Peyer's patch (tissue), 4 donors: ENCODE measurements at regions not wholly inside any gene's neighbourhood (a gene's known extent, or its start where the extent isn't known, plus 50 kb on each side); places are given as distances from the start of the nearest gene placed in this dataset.

Experiments
- DNase-seq, 3 donors: peaks; one replicate each; pipeline ENCODE4 v3.0.0-alpha.2; 2017 to 2019
- H3K27ac ChIP-seq, 4 donors: fragments of 200-600 bp; sonication (generic); one replicate each; pipeline ENCODE4 v1.5.1; 2016 to 2019
- H3K27me3 ChIP-seq, 2 donors: fragments of 200-600 bp; sonication (generic); one replicate each; pipeline ENCODE4 v1.5.1; 2019
- H3K36me3 ChIP-seq, 3 donors: fragments of 200-600 bp; sonication (generic); one replicate each; pipeline ENCODE4 v1.5.1; 2016 to 2019
- H3K4me1 ChIP-seq, 4 donors: fragments of 200-600 bp; sonication (generic); one replicate each; pipeline ENCODE4 v1.5.1; 2016 to 2019
- H3K4me3 ChIP-seq, 4 donors: fragments of 200-600 bp; sonication (generic); 1 replicate in 3 of 4; 2 replicates in 1 of 4; pipeline ENCODE4 v1.5.1; 2016 to 2019; ENCODE audit warnings: mild to moderate bottlenecking in 1 of 4
- H3K9me3 ChIP-seq, 4 donors: fragments of 200-600 bp; sonication (generic); one replicate each; pipeline ENCODE4 v1.5.1; 2016 to 2019; ENCODE audit warnings: mild to moderate bottlenecking in 1 of 4
- CTCF ChIP-seq, 6 experiments: fragments of 450-650 bp in 4 of 6; fragments of 200-600 bp in 2 of 6; sonication (generic) in 1 of 6; IDR thresholded peaks; one replicate each; pipeline ENCODE4 v1.5.1; 2017 to 2019; ENCODE audit warnings: antibody characterized with exemption in 6 of 6, mild to moderate bottlenecking in 3 of 6, moderate library complexity in 1 of 6
- POLR2A ChIP-seq, 2 donors: fragments of 450-650 bp; IDR thresholded peaks; one replicate each; pipeline ENCODE4 v1.5.1; 2017; ENCODE audit warnings: antibody characterized with exemption in 2 of 2, mild to moderate bottlenecking in 2 of 2, moderate library complexity in 2 of 2

GRCh38 chr4:156662921-156663320 is 308.7 kb downstream of the PDGFC start:
- H3K27ac ChIP-seq = no peak overlapping the region
- H3K4me3 ChIP-seq = no peak overlapping the region
- no peaks in the 10 kb centered on the region for H3K36me3 ChIP-seq
- H3K27me3 ChIP-seq = no peaks in the 10 kb centered on the region
- no peaks in the 10 kb centered on the region for H3K9me3 ChIP-seq
- no peaks in the 10 kb centered on the region for H3K4me1 ChIP-seq
- no peak for DNase-seq
- TF ChIP-seq CTCF (IDR thresholded peaks at IDR 0.05) (no peak), POLR2A (IDR thresholded peaks at IDR 0.05) (no peak)

DNA sequence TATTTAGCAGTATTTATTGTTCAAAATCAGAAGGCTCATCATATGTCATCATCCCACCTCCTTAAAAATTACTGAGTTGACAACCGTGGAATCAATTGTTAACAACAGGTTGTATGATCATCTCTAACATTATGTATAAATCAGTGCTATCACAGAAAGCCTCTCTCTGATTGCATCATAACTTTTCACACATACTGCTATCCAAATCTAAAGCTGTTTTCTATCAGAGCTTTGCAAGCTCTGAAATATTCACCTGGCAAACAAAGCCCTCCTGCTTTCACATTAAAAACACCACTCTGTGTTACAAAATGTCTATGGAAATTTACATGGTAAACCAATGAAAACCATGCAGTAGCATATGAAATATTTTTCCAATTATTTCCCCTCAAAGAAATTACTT is 310.0 kb downstream of the PDGFC start:
- H3K9me3 ChIP-seq = no peaks in the 10 kb centered on the region
- H3K27ac ChIP-seq = no peak overlapping the region
- TF ChIP-seq CTCF (IDR thresholded peaks at IDR 0.05) = no peak
- TF ChIP-seq POLR2A (IDR thresholded peaks at IDR 0.05) = no peak
- H3K4me3 ChIP-seq = no peak overlapping the region
- DNase-seq = no peak
- no peaks in the 10 kb centered on the region for H3K4me1 ChIP-seq
- H3K36me3 ChIP-seq = no peaks in the 10 kb centered on the region
- H3K27me3 ChIP-seq = no peaks in the 10 kb centered on the region

- no peaks in the 10 kb centered on the region for H3K9me3 ChIP-seq
- H3K4me1 ChIP-seq = no peaks in the 10 kb centered on the region
- TF ChIP-seq CTCF (IDR thresholded peaks at IDR 0.05) (no peak), POLR2A (IDR thresholded peaks at IDR 0.05) (no peak)
- H3K27me3 ChIP-seq = no peaks in the 10 kb centered on the region
- no peak overlapping the region for H3K4me3 ChIP-seq
- H3K27ac ChIP-seq = no peak overlapping the region
- no peak for DNase-seq
- no peaks in the 10 kb centered on the region for H3K36me3 ChIP-seq
Measured at GRCh38 chr4:156660465-156660864, 311.1 kb downstream of the PDGFC start.

DNA sequence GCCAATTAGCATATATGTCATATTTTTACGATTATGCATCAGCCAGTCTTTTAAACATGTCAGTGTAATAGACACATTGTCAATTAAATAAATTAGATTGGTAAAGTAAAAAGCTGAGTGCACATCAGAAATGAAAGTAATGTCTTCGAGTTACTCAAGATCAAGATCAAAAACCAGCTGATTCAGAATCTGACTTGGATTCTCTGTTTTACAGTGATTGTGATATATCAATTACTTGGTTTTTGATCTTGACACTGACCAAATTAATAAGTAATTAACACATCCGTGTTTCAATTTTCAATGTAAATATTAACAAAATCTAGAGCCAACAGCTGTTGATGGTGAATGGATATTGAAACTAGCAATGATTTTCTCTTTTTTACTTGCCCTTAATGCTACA is 311.6 kb downstream of the PDGFC start:
- H3K27ac ChIP-seq = no peak overlapping the region
- H3K4me3 ChIP-seq = no peak overlapping the region
- H3K36me3 ChIP-seq = no peaks in the 10 kb centered on the region
- no peaks in the 10 kb centered on the region for H3K4me1 ChIP-seq
- no peaks in the 10 kb centered on the region for H3K9me3 ChIP-seq
- TF ChIP-seq POLR2A (IDR thresholded peaks at IDR 0.05) (no peak), CTCF (IDR thresholded peaks at IDR 0.05) (no peak)
- no peaks in the 10 kb centered on the region for H3K27me3 ChIP-seq
- no peak for DNase-seq

GRCh38 chr4:156659570-156659969 is 312.0 kb downstream of the PDGFC start:
- H3K36me3 ChIP-seq = no peaks in the 10 kb centered on the region
- H3K4me3 ChIP-seq = no peak overlapping the region
- no peak for DNase-seq
- H3K27ac ChIP-seq = no peak overlapping the region
- H3K27me3 ChIP-seq = no peaks in the 10 kb centered on the region
- TF ChIP-seq CTCF (IDR thresholded peaks at IDR 0.05) (no peak), POLR2A (IDR thresholded peaks at IDR 0.05) (no peak)
- no peaks in the 10 kb centered on the region for H3K4me1 ChIP-seq
- H3K9me3 ChIP-seq = no peaks in the 10 kb centered on the region

GRCh38 chr4:156656896-156657295 is 314.7 kb downstream of the PDGFC start:
- H3K36me3 ChIP-seq = no peaks in the 10 kb centered on the region
- no peak overlapping the region for H3K27ac ChIP-seq
- no peaks in the 10 kb centered on the region for H3K27me3 ChIP-seq
- no peak for DNase-seq
- H3K9me3 ChIP-seq = no peaks in the 10 kb centered on the region
- H3K4me1 ChIP-seq = no peaks in the 10 kb centered on the region
- TF ChIP-seq CTCF (IDR thresholded peaks at IDR 0.05) (no peak), POLR2A (IDR thresholded peaks at IDR 0.05) (no peak)
- no peak overlapping the region for H3K4me3 ChIP-seq
